GM19239 (cell line): ENCODE measurements at regions not wholly inside any gene's neighbourhood (a gene's known extent, or its start where the extent isn't known, plus 50 kb on each side); places are given as distances from the start of the nearest gene placed in this dataset.

Experiments used
- DNase-seq: peaks from one replicate; pipeline ENCODE4 v3.0.0; 2011; ENCODE audit warnings: low spot score; ENCODE audit not compliant: insufficient read length
- FAIRE-seq: peaks from 2 replicates; lab custom pipeline; 2011; peaks lifted over from hg19 to GRCh38; lab: Jason Lieb, UNC

GRCh38 chrX:7316280-7316679 lies 168.3 kb upstream of the PUDP start:
- DNase-seq, result no peak
- no peak for FAIRE-seq

- FAIRE-seq (no peak), DNase-seq (no peak)
These were observed 166.5 kb upstream of the PUDP start for GRCh38 chrX:7314425-7314824.

- DNase-seq, result no peak
- no peak for FAIRE-seq
These were observed 159.8 kb upstream of the PUDP start for GRCh38 chrX:7307720-7308119.

GRCh38 chrX:7294483-7294882 lies 146.5 kb upstream of the PUDP start:
- peak; percentile 14 for FAIRE-seq
- no peak for DNase-seq

GRCh38 chrX:7286168-7286837 lies 138.3 kb upstream of the PUDP start:
- FAIRE-seq, result no peak
- DNase-seq, result no peak

- FAIRE-seq, result peak; percentile 76
- no peak for DNase-seq
These were observed 137.8 kb upstream of the PUDP start for GRCh38 chrX:7285765-7286164.

GRCh38 chrX:7283741-7284140 lies 135.8 kb upstream of the PUDP start:
- DNase-seq, result no peak
- FAIRE-seq, result no peak

GRCh38 chrX:7280520-7280919 lies 132.6 kb upstream of the PUDP start:
- FAIRE-seq (no peak), DNase-seq (no peak)

- no peak for DNase-seq
- FAIRE-seq, result no peak
These were observed 124.4 kb upstream of the PUDP start for GRCh38 chrX:7272346-7272745.

- no peak for FAIRE-seq
These were observed 123.0 kb upstream of the PUDP start for GRCh38 chrX:7270933-7271332.

GRCh38 chrX:7269991-7270390 lies 122.0 kb upstream of the PUDP start:
- DNase-seq (no peak), FAIRE-seq (no peak)

More at GRCh38 chrX:7270933-7271332, 123.0 kb upstream of the PUDP start:
- DNase-seq, result no peak

- FAIRE-seq, result no peak
- no peak for DNase-seq
These were observed 121.6 kb upstream of the PUDP start for GRCh38 chrX:7269589-7269988.

- DNase-seq, result no peak
- peak; percentile 71 for FAIRE-seq
These were observed 118.3 kb upstream of the PUDP start for GRCh38 chrX:7266288-7266687.

GRCh38 chrX:7264399-7264798 lies 116.4 kb upstream of the PUDP start:
- FAIRE-seq, result peak; percentile 69
- no peak for DNase-seq

GRCh38 chrX:7263961-7264360 lies 116.0 kb upstream of the PUDP start:
- FAIRE-seq, result no peak
- no peak for DNase-seq

- FAIRE-seq, result no peak
- no peak for DNase-seq
These were observed 115.4 kb upstream of the PUDP start for GRCh38 chrX:7263330-7263729.

GRCh38 chrX:7262551-7262950 lies 114.6 kb upstream of the PUDP start:
- no peak for FAIRE-seq
- DNase-seq, result no peak

- FAIRE-seq, result peak; percentile 94
These were observed 113.8 kb upstream of the PUDP start for GRCh38 chrX:7261672-7262332.

GRCh38 chrX:7254144-7254543 lies 106.2 kb upstream of the PUDP start:
- FAIRE-seq, result peak; percentile 74

More at GRCh38 chrX:7261672-7262332, 113.8 kb upstream of the PUDP start:
- peak; percentile 4 for DNase-seq

GRCh38 chrX:7253565-7253964 lies 105.6 kb upstream of the PUDP start:
- FAIRE-seq (no peak), DNase-seq (no peak)

More at GRCh38 chrX:7254144-7254543, 106.2 kb upstream of the PUDP start:
- no peak for DNase-seq

GRCh38 chrX:7252013-7252610 lies 104.2 kb upstream of the PUDP start:
- no peak for FAIRE-seq
- peak; percentile 2 for DNase-seq
